ENCODE measurements at regions not wholly inside any gene's neighbourhood (a gene's known extent, or its start where the extent isn't known, plus 50 kb on each side); places are given as distances from the start of the nearest gene placed in this dataset.

DNA sequence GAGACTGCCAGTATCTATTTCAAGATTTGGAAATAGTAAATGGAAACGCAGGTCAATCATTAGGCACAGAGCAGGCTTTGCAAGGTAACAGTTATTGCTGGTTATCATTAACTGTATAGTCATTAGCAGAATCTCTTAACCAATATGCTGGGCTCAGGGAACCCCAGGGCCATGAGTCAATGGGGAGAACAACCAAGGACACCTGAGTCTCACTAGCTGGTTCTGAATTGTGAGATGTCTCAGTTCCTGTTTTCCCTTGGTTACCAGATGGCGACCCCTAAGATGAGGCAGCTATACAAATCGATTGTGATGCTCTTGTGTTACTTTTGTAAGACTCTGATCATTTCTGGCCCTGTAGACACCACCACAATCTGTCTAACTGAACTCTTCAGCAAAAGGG, 385.3 kb downstream of the HAPSTR1 start:
- no peak for DNase-seq (ENCODE audit: low read depth)
- TF ChIP-seq MYC (IDR thresholded peaks at IDR 0.05; ENCODE audit: low read depth, low read length) = no peak
- TF ChIP-seq, protein P1, sequence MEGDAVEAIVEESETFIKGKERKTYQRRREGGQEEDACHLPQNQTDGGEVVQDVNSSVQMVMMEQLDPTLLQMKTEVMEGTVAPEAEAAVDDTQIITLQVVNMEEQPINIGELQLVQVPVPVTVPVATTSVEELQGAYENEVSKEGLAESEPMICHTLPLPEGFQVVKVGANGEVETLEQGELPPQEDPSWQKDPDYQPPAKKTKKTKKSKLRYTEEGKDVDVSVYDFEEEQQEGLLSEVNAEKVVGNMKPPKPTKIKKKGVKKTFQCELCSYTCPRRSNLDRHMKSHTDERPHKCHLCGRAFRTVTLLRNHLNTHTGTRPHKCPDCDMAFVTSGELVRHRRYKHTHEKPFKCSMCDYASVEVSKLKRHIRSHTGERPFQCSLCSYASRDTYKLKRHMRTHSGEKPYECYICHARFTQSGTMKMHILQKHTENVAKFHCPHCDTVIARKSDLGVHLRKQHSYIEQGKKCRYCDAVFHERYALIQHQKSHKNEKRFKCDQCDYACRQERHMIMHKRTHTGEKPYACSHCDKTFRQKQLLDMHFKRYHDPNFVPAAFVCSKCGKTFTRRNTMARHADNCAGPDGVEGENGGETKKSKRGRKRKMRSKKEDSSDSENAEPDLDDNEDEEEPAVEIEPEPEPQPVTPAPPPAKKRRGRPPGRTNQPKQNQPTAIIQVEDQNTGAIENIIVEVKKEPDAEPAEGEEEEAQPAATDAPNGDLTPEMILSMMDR (IDR thresholded peaks at IDR 0.05; ENCODE audit: low read depth, low read length) = no peak
- TF ChIP-seq, protein P2, sequence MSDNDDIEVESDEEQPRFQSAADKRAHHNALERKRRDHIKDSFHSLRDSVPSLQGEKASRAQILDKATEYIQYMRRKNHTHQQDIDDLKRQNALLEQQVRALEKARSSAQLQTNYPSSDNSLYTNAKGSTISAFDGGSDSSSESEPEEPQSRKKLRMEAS (IDR thresholded peaks at IDR 0.05; ENCODE audit: low read depth, low read length) = no peak
- no peak for TF ChIP-seq POLR2A (IDR thresholded peaks at IDR 0.05; ENCODE audit: extremely low read depth, insufficient read length)
- no peak overlapping the region for H3K4me3 ChIP-seq (ENCODE audit: low read depth, low read length)

DNA sequence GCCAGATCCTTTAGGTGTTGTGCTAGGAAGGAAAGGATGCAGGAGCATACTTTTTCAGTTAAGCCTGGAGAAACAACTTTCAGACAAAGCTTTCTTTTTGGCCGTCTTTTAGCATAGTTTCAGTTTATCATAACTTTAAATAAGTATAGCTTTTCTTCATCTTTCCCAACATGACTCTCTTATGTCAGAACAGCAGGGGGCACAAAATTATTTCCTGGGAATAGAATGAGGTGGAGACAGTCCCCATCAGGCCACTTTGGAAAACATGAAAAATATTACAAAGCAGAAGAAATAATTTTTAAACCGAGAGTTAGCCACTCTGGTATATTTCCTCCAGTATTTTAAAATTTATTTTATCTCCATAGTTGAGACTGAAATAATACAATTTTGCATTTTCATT, 387.6 kb downstream of the HAPSTR1 start:
- DNase-seq (ENCODE audit: low read depth) = no peak
- TF ChIP-seq, protein P1 (IDR thresholded peaks at IDR 0.05; ENCODE audit: low read depth, low read length) = no peak
- TF ChIP-seq, protein P2 (IDR thresholded peaks at IDR 0.05; ENCODE audit: low read depth, low read length) = no peak
- TF ChIP-seq MYC (IDR thresholded peaks at IDR 0.05; ENCODE audit: low read depth, low read length) (no peak), POLR2A (IDR thresholded peaks at IDR 0.05; ENCODE audit: extremely low read depth, insufficient read length) (no peak)

DNA sequence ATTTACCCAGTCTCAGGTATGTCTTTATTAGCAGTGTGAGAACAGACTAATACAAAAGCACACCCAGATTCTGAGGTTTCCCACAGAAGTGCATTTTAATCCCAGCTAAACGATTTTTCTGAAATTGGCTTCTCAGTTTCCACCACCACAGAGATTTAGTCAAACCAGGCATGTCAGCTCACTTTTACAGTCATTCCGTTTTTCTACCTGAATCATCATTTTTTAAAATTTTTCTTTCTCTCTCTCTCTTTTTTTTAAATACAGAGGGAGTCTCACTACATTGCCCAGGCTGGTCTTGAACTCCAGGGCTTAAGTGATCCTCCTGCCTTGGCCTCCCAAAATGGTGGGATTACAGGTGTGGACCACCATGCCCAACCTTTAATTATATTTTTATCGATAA, 389.1 kb downstream of the HAPSTR1 start:
- no peak overlapping the region for H3K4me3 ChIP-seq (ENCODE audit: low read depth, low read length)
- DNase-seq (ENCODE audit: low read depth) = no peak
- TF ChIP-seq POLR2A (IDR thresholded peaks at IDR 0.05; ENCODE audit: extremely low read depth, insufficient read length) = no peak
- TF ChIP-seq, protein P2 (IDR thresholded peaks at IDR 0.05; ENCODE audit: low read depth, low read length) = no peak
- TF ChIP-seq MYC (IDR thresholded peaks at IDR 0.05; ENCODE audit: low read depth, low read length) = no peak
- TF ChIP-seq, protein P1 (IDR thresholded peaks at IDR 0.05; ENCODE audit: low read depth, low read length) = no peak

More for the DNA sequence above, 387.6 kb downstream of the HAPSTR1 start:
- no peak overlapping the region for H3K4me3 ChIP-seq (ENCODE audit: low read depth, low read length)

DNA sequence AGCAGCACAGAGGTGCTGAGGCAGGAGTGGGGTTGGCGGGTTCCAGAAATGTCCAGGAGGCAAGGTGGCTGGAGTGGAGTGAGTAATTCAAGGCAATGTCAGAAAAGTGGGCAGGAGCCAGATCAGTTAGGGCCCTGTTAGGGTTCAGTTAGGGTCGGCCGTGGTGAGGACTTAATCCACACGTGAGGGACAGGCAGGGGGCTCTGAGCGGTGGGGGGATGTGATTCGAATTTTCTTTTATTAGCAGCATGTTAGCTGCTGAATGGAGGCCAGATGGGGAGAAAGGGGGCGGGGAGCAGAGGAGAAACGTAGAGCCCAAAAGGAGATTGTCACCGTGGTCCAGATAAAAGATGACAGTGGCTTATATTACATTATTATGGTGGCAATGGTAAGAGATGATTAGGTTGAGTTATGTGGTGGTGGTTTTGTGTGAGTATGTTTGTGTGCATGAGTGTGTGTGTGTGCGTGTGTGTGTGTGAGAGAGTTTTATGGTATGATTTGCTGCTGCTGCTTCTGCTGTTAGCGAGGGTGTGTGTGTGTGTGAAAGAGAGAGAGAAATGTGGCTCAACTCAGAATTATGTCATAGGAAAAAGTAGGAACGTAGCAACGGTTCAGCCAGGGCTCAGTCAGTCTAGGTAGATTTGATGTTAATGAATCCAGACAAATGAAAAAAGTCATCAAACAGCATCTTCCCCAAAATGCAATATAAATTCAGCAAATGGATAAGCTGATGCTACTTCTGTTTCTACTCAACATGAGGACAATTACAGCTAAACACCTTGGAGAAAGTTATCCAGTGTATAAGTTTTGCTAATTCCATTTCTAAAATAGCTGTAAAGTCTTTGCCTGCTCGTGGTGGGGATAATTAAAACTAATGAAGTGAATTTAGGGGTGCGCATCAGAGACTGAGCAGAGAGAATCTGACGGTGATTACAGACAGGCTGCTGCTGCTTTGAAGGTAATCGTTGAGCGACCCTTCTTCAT, 390.6 kb downstream of the HAPSTR1 start:
- TF ChIP-seq, protein P2 (IDR thresholded peaks at IDR 0.05; ENCODE audit: low read depth, low read length) = no peak
- TF ChIP-seq, protein P1 (IDR thresholded peaks at IDR 0.05; ENCODE audit: low read depth, low read length) = no peak
- TF ChIP-seq MYC (IDR thresholded peaks at IDR 0.05; ENCODE audit: low read depth, low read length) (no peak), POLR2A (IDR thresholded peaks at IDR 0.05; ENCODE audit: extremely low read depth, insufficient read length) (no peak)
- H3K4me3 ChIP-seq (ENCODE audit: low read depth, low read length) = no peak overlapping the region
- DNase-seq (ENCODE audit: low read depth) = no peak

DNA sequence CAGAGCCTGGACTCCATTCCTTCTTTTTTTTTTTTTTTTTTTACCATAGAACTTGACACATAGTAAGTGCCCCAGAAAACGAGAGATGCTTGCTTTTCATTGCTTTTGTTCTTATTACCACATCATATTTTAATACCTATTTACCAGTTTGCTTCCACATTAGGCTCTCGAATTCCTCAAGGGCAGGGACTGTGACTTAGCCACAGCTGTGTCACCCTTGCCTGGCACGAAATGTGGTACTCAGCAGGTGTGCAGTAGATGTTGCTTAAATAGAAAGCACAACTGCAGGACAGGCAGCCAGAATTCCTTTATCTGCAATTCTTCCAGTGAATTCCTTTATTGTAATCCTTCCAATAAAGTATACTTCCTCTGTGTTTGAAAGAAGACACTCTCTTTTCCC, 393.0 kb downstream of the HAPSTR1 start:
- H3K4me3 ChIP-seq (ENCODE audit: low read depth, low read length) = no peak overlapping the region
- no peak for DNase-seq (ENCODE audit: low read depth)
- TF ChIP-seq POLR2A (IDR thresholded peaks at IDR 0.05; ENCODE audit: extremely low read depth, insufficient read length) = no peak
- TF ChIP-seq, protein P1 (IDR thresholded peaks at IDR 0.05; ENCODE audit: low read depth, low read length) = no peak
- TF ChIP-seq MYC (IDR thresholded peaks at IDR 0.05; ENCODE audit: low read depth, low read length) = no peak
- TF ChIP-seq, protein P2 (IDR thresholded peaks at IDR 0.05; ENCODE audit: low read depth, low read length) = no peak

Measured in NB4 (cell line).